Aorta (tissue), 5 donors: ENCODE measurements at regions not wholly inside any gene's neighbourhood (a gene's known extent, or its start where the extent isn't known, plus 50 kb on each side); places are given as distances from the start of the nearest gene placed in this dataset.
"Not testable (repeated sequence)": the region's sequence is repeated elsewhere in the genome, so short reads cannot be mapped to it uniquely, and the experiment has no call there.

Experiments used
- ATAC-seq: fragments of 200-7000 bp; cut with Tn5 transposase; one replicate; pipeline ENCODE4 v1.9.1; 2022; ENCODE audit warnings: moderate library complexity; ENCODE audit not compliant: low FRiP score
- DNase-seq, 2 donors: peaks; one replicate each; pipeline ENCODE4 v3.0.0-alpha.2; 2020
- H3K27ac ChIP-seq, 2 donors: one replicate each; pipeline ENCODE4 v1.5.1; 2013; ENCODE audit warnings: low read length in 2 of 2, mild to moderate bottlenecking in 2 of 2, moderate library complexity in 2 of 2, control low read depth in 1 of 2, inconsistent platforms in 1 of 2, low read depth in 1 of 2
- H3K27me3 ChIP-seq, 2 donors: one replicate each; pipeline ENCODE4 v1.6.1; 2013; ENCODE audit warnings: control low read depth in 1 of 2, low read length in 1 of 2, mild to moderate bottlenecking in 1 of 2, moderate library complexity in 1 of 2; ENCODE audit not compliant: insufficient read depth in 2 of 2, control insufficient read depth in 1 of 2
- H3K36me3 ChIP-seq, 2 donors: one replicate each; pipeline ENCODE4 v1.6.1; 2013; ENCODE audit warnings: control low read depth in 1 of 2, low read length in 1 of 2, mild to moderate bottlenecking in 1 of 2; ENCODE audit not compliant: insufficient read depth in 2 of 2, control insufficient read depth in 1 of 2
- H3K4me1 ChIP-seq, 2 donors: one replicate each; pipeline ENCODE4 v1.6.1; 2013; ENCODE audit warnings: low read length in 2 of 2, control low read depth in 1 of 2, mild to moderate bottlenecking in 1 of 2, moderate library complexity in 1 of 2; ENCODE audit not compliant: insufficient read depth in 2 of 2, control insufficient read depth in 1 of 2
- H3K4me3 ChIP-seq, 2 donors: one replicate each; pipeline ENCODE4 v1.5.1; 2013; ENCODE audit warnings: low read length in 2 of 2, control low read depth in 1 of 2, mild to moderate bottlenecking in 1 of 2
- H3K9me3 ChIP-seq: one replicate; pipeline ENCODE4 v1.6.1; 2013; ENCODE audit warnings: mild to moderate bottlenecking, low read length; ENCODE audit not compliant: control insufficient read depth
- WGBS, 2 donors: extraction: QIAGEN DNeasy Blood & Tissue Kit; methylation state at CpG; one replicate each; pipeline ENCODE4 v1.1.7; 2013; 5-methylcytosine and 5-hydroxymethylcytosine counted together
- intact Hi-C, 2 donors: fragments of 100-400 bp; cut with DNase I; formaldehyde crosslinking; loops; one replicate each; pipeline versions ENCODE4 v1.14.2 to v1.15.0; 2022
- donor health status: healthy with polysubstance abuse.
- donor health status: Bipolar disorder and iron deficiency.
- donor health status: DM: no; HTN: no; CAD: no.
- donor health status: DM: no; HTN: no; CAD: no.
- donor health status: DM: yes; HTN: yes; CAD: no.

- ATAC-seq, H3K4me1 ChIP-seq, H3K27ac ChIP-seq, DNase-seq, H3K4me3 ChIP-seq, H3K36me3 ChIP-seq, H3K27me3 ChIP-seq, intact Hi-C loops, H3K9me3 ChIP-seq: not testable (repeated sequence)
- no CpG with 5 or more reads among the region's 4 CpGs for WGBS, 2 donors
Observed at GRCh38 chr7:143704813-143705212, 52.7 kb downstream of the CTAGE6 start.

DNA sequence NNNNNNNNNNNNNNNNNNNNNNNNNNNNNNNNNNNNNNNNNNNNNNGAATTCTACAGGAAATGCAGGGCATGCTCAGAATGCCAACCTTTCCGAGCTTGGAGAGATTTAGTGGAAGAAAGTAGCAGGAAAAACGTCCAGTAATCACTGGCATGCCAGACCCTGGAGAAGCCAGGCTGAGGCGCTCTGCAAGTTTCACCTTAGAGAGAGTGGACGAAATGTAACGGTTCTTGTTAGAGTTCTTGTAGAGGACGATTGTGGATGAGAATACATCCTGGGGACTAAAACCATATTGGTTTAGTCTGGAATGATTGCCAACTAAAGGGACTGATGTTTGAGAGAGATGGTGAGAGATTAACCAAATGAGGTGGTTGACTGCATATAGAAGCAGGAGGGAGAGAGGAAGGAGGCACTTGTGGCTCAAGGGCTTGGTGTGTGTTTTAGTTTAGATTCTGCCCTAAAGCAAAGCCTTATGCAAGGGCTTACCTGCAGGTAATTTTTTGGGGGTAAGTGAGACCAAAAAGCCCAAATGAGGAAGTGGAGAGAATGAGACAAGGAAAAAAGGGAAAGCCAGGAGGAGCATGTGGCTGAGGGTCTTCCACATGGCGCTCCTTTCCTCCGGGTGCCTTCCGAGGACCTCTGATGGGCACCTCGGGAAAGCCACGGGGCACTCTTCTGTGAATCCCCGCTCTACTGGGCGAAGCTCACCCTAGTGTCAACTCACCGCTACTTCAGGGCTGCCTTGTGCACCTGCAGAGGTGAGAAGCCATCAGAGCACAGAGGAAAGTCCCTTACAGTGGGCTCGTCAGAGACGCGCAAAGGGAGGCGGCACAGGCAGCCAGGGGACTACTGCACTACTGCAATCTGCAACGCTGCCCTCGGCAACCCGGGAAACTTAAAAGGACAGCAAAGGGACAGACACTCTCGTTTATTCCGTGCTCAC is 56.5 kb downstream of the CTAGE6 start:
- DNase-seq, intact Hi-C loops, H3K27me3 ChIP-seq, H3K27ac ChIP-seq, H3K4me3 ChIP-seq, H3K4me1 ChIP-seq, H3K36me3 ChIP-seq, H3K9me3 ChIP-seq: not testable (repeated sequence)
- ATAC-seq = peak; percentile 72
- WGBS, 2 donors = no CpG with 5 or more reads among the region's 23 CpGs
